Liver (tissue), 8 donors: ENCODE measurements at regions not wholly inside any gene's neighbourhood (a gene's known extent, or its start where the extent isn't known, plus 50 kb on each side); places are given as distances from the start of the nearest gene placed in this dataset.

Experiments used
- DNase-seq: peaks from one replicate; pipeline ENCODE4 v3.0.0-alpha.2; 2017; ENCODE audit warnings: low spot score
- H3K27ac ChIP-seq, 2 donors: one replicate each; pipeline ENCODE4 v1.7.0; 2013; ENCODE audit warnings: inconsistent platforms in 2 of 2, low read length in 2 of 2, control low read depth in 1 of 2, low read depth in 1 of 2, mild to moderate bottlenecking in 1 of 2
- H3K27me3 ChIP-seq, 4 donors: one replicate each; pipeline versions ENCODE4 v1.6.1 to v1.7.0; 2013; ENCODE audit warnings: low read length in 3 of 4, inconsistent platforms in 1 of 4, mild to moderate bottlenecking in 1 of 4, moderate library complexity in 1 of 4; ENCODE audit not compliant: control insufficient read depth in 4 of 4, insufficient read depth in 4 of 4
- H3K36me3 ChIP-seq, 4 donors: one replicate each; pipeline versions ENCODE4 v1.6.1 to v1.7.0; 2013; ENCODE audit warnings: low read length in 3 of 4, mild to moderate bottlenecking in 3 of 4, low read depth in 1 of 4, moderate library complexity in 1 of 4; ENCODE audit not compliant: control insufficient read depth in 4 of 4, insufficient read depth in 3 of 4
- H3K4me1 ChIP-seq, 4 donors: one replicate each; pipeline versions ENCODE4 v1.6.1 to v1.7.0; 2013; ENCODE audit warnings: low read length in 3 of 4, mild to moderate bottlenecking in 3 of 4, moderate library complexity in 1 of 4; ENCODE audit not compliant: control insufficient read depth in 4 of 4, insufficient read depth in 4 of 4
- H3K4me3 ChIP-seq, 3 donors: one replicate each; pipeline versions ENCODE4 v1.6.1 to v1.7.0; 2013; ENCODE audit warnings: low read length in 3 of 3, control low read depth in 1 of 3, low read depth in 1 of 3, mild to moderate bottlenecking in 1 of 3
- H3K9ac ChIP-seq, 2 donors: one replicate each; pipeline ENCODE4 v1.7.0; 2013; ENCODE audit warnings: low read length in 2 of 2, mild to moderate bottlenecking in 2 of 2, moderate library complexity in 2 of 2, control low read depth in 1 of 2, low read depth in 1 of 2
- H3K9me3 ChIP-seq, 4 donors: one replicate each; pipeline versions ENCODE4 v1.6.1 to v1.7.0; 2013; ENCODE audit warnings: low read length in 3 of 4; ENCODE audit not compliant: control insufficient read depth in 4 of 4
- ATF3 ChIP-seq: IDR thresholded peaks from 2 replicates; pipeline ENCODE4 v1.6.1; 2016; ENCODE audit warnings: antibody characterized with exemption
- CTCF ChIP-seq: fragments of 150-350 bp; IDR thresholded peaks from 2 replicates; pipeline ENCODE4 v1.5.1; 2017; ENCODE audit warnings: improper control_type of control experiment, low read depth, low read length; ENCODE audit not compliant: missing input control
- EGR1 ChIP-seq, 2 donors: IDR thresholded peaks; 2 replicates each; pipeline ENCODE4 v1.6.1; 2016 to 2018; ENCODE audit warnings: antibody characterized with exemption in 2 of 2, low read depth in 2 of 2
- FOXA1 ChIP-seq: IDR thresholded peaks from 2 replicates; pipeline ENCODE4 v1.6.1; 2016; ENCODE audit warnings: antibody characterized with exemption
- FOXA2 ChIP-seq: IDR thresholded peaks from 2 replicates; pipeline ENCODE4 v1.6.1; 2016; ENCODE audit warnings: antibody characterized with exemption
- GABPA ChIP-seq, 2 donors: IDR thresholded peaks in 1 of 2; conservative IDR thresholded peaks in 1 of 2; 2 replicates each; pipeline ENCODE4 v1.6.1; 2016; ENCODE audit warnings: antibody characterized with exemption in 2 of 2, mild to moderate bottlenecking in 1 of 2, moderate library complexity in 1 of 2
- HNF4A ChIP-seq, 2 donors: conservative IDR thresholded peaks; 2 replicates each; pipeline ENCODE4 v1.6.1; 2016; ENCODE audit warnings: antibody characterized with exemption in 2 of 2, mild to moderate bottlenecking in 2 of 2
- HNF4G ChIP-seq: IDR thresholded peaks from 2 replicates; pipeline ENCODE4 v1.6.1; 2016; ENCODE audit warnings: antibody characterized with exemption
- JUND ChIP-seq, 2 donors: IDR thresholded peaks; 2 replicates each; pipeline ENCODE4 v1.6.1; 2016; ENCODE audit warnings: antibody characterized with exemption in 2 of 2
- MAX ChIP-seq: IDR thresholded peaks from 2 replicates; pipeline ENCODE4 v1.6.1; 2016; ENCODE audit warnings: antibody characterized with exemption
- NR2F2 ChIP-seq: IDR thresholded peaks from 2 replicates; pipeline ENCODE4 v1.6.1; 2016; ENCODE audit warnings: antibody characterized with exemption
- RAD21 ChIP-seq, 2 donors: IDR thresholded peaks; 2 replicates each; pipeline ENCODE4 v1.6.1; 2016; ENCODE audit warnings: antibody characterized with exemption in 2 of 2, mild to moderate bottlenecking in 2 of 2
- REST ChIP-seq: IDR thresholded peaks from 2 replicates; pipeline ENCODE4 v1.6.1; 2016; ENCODE audit warnings: antibody characterized with exemption, mild to moderate bottlenecking
- RXRA ChIP-seq, 2 donors: IDR thresholded peaks; 2 replicates each; pipeline ENCODE4 v1.6.1; 2017 to 2018; ENCODE audit warnings: antibody characterized with exemption in 2 of 2, mild to moderate bottlenecking in 1 of 2
- SP1 ChIP-seq: IDR thresholded peaks from 2 replicates; pipeline ENCODE4 v1.6.1; 2018; ENCODE audit warnings: antibody characterized with exemption, mild to moderate bottlenecking
- TAF1 ChIP-seq: conservative IDR thresholded peaks from 2 replicates; pipeline ENCODE4 v1.6.1; 2016; ENCODE audit warnings: antibody characterized with exemption, mild to moderate bottlenecking
- YY1 ChIP-seq: IDR thresholded peaks from 2 replicates; pipeline ENCODE4 v1.6.1; 2016; ENCODE audit warnings: antibody characterized with exemption, mild to moderate bottlenecking
- ZBTB33 ChIP-seq: IDR thresholded peaks from 2 replicates; pipeline ENCODE4 v1.6.1; 2016; ENCODE audit warnings: antibody characterized with exemption
- WGBS: extraction: QIAGEN DNeasy Blood & Tissue Kit; methylation state at CpG from one replicate; pipeline ENCODE4 v1.1.7; 2013; 5-methylcytosine and 5-hydroxymethylcytosine counted together
- donor health status: healthy.
- donor health status: healthy.
- donor health status: healthy.
- donor health status: healthy.
- donor health status: healthy.

GRCh38 chr13:105527127-105527526, 1008.3 kb downstream of the EFNB2 start:
- H3K9ac ChIP-seq = no peak overlapping the region
- no peak for DNase-seq

More at GRCh38 chr13:105527127-105527526, 1008.3 kb downstream of the EFNB2 start:
- peaks cover 0 to 10% (median 0%) of the 10 kb centered on the region in 4 donors for H3K27me3 ChIP-seq
- H3K9me3 ChIP-seq = no peaks in the 10 kb centered on the region
- no peaks in the 10 kb centered on the region for H3K4me1 ChIP-seq
- 65% methylated on average over 5 of the region's 5 CpGs for WGBS
- H3K27ac ChIP-seq = no peak overlapping the region
- TF ChIP-seq FOXA1 (no peak), ATF3 (no peak), HNF4G (no peak), NR2F2 (no peak), REST (no peak), EGR1 (IDR thresholded peaks at IDR 0.05; ENCODE audit: low read depth in 2 of 2) (no peak), CTCF (no peak), SP1 (no peak), MAX (no peak), GABPA (IDR thresholded peaks at IDR 0.05 in 1 of 2, conservative IDR thresholded peaks at IDR 0.05 in 1 of 2) (no peak), HNF4A (conservative IDR thresholded peaks at IDR 0.05) (no peak), RXRA (IDR thresholded peaks at IDR 0.05) (no peak), TAF1 (no peak), RAD21 (IDR thresholded peaks at IDR 0.05) (no peak), ZBTB33 (no peak), FOXA2 (no peak), YY1 (no peak), JUND (IDR thresholded peaks at IDR 0.05) (no peak)
- no peak overlapping the region for H3K4me3 ChIP-seq
- no peaks in the 10 kb centered on the region for H3K36me3 ChIP-seq
